HEK293 (cell line): ENCODE measurements at regions not wholly inside any gene's neighbourhood (a gene's known extent, or its start where the extent isn't known, plus 50 kb on each side); places are given as distances from the start of the nearest gene placed in this dataset.

Source experiments
- CTCF ChIA-PET: fragments of 350-600 bp; formaldehyde crosslinking; extraction: SDS; loops from one replicate; lab custom pipeline; 2021; ENCODE audit warnings: antibody characterized with exemption; lab: Yijun Ruan, JAX
- POLR2A ChIA-PET: fragments of 300-600 bp; formaldehyde crosslinking; extraction: SDS; loops from one replicate; lab custom pipeline; 2020; ENCODE audit warnings: antibody characterized with exemption, inconsistent platforms; lab: Yijun Ruan, JAX
- H3K27ac ChIP-seq: fragments of 200-500 bp; sonication (Bioruptor generic); 2 replicates; pipeline ENCODE4 v1.5.1; 2014; ENCODE audit warnings: low read depth, low read length, control low read depth, inconsistent platforms; ENCODE audit errors: extremely low read depth
- H3K36me3 ChIP-seq, 2 experiments: fragments of 200-500 bp in 1 of 2; sonication (Bioruptor generic) in 1 of 2; 1 replicate in 1 of 2; 2 replicates in 1 of 2; pipeline ENCODE4 v1.5.1; 2014 to 2017; ENCODE audit warnings: inconsistent platforms in 2 of 2, low read length in 2 of 2; ENCODE audit not compliant: control insufficient read depth in 2 of 2, insufficient read depth in 1 of 2
- H3K4me1 ChIP-seq: fragments of 200-500 bp; sonication (Bioruptor generic); 2 replicates; pipeline ENCODE4 v1.5.1; 2014; ENCODE audit warnings: mild to moderate bottlenecking, low read length, inconsistent platforms; ENCODE audit not compliant: control insufficient read depth, insufficient read depth
- H3K4me3 ChIP-seq: 2 replicates; pipeline ENCODE4 v1.5.1; 2011; ENCODE audit warnings: low read depth, mild to moderate bottlenecking, control low read depth, low read length, moderate library complexity
- H3K9me3 ChIP-seq: fragments of 200-500 bp; sonication (Bioruptor generic); 2 replicates; pipeline ENCODE4 v1.5.1; 2014; ENCODE audit warnings: low read depth, low read length, inconsistent platforms; ENCODE audit not compliant: control insufficient read depth, insufficient read depth
- PRDM1 ChIP-seq: fragments of 450-650 bp; formaldehyde crosslinking; IDR thresholded peaks from 2 replicates; pipeline ENCODE4; 2016; ENCODE audit warnings: missing biosample characterization, missing genetic modification characterization
- TCF7L2 ChIP-seq: IDR thresholded peaks from 2 replicates; pipeline ENCODE4 v1.6.1; 2011; ENCODE audit warnings: low read depth, mild to moderate bottlenecking, inconsistent platforms, low read length, moderate library complexity, borderline replicate concordance
- ZNF112 ChIP-seq: fragments of 450-650 bp; formaldehyde crosslinking; IDR thresholded peaks from 2 replicates; pipeline ENCODE4 v1.5.0; 2017; ENCODE audit warnings: missing biosample characterization, missing genetic modification characterization
- ZNF138 ChIP-seq: fragments of 450-650 bp; formaldehyde crosslinking; IDR thresholded peaks from 2 replicates; pipeline ENCODE4 v1.5.1; 2016; ENCODE audit warnings: missing biosample characterization, missing genetic modification characterization, borderline replicate concordance
- ZNF140 ChIP-seq: fragments of 450-650 bp; formaldehyde crosslinking; IDR thresholded peaks from 2 replicates; pipeline ENCODE4 v1.5.1; 2016; ENCODE audit warnings: missing biosample characterization, missing genetic modification characterization
- ZNF155 ChIP-seq: fragments of 450-650 bp; formaldehyde crosslinking; IDR thresholded peaks from 2 replicates; pipeline ENCODE4 v1.5.1; 2016; ENCODE audit warnings: missing biosample characterization, missing genetic modification characterization
- ZNF157 ChIP-seq: fragments of 450-650 bp; formaldehyde crosslinking; IDR thresholded peaks from 2 replicates; pipeline ENCODE4 v1.5.1; 2016; ENCODE audit warnings: missing biosample characterization, missing genetic modification characterization
- ZNF211 ChIP-seq: fragments of 450-650 bp; formaldehyde crosslinking; IDR thresholded peaks from 2 replicates; pipeline ENCODE4 v1.5.1; 2016; ENCODE audit warnings: low read depth, missing biosample characterization, missing genetic modification characterization
- ZNF23 ChIP-seq: fragments of 450-650 bp; formaldehyde crosslinking; IDR thresholded peaks from 2 replicates; pipeline ENCODE4 v1.5.1; 2016; ENCODE audit warnings: missing biosample characterization, missing genetic modification characterization, borderline replicate concordance
- ZNF248 ChIP-seq: fragments of 450-650 bp; formaldehyde crosslinking; IDR thresholded peaks from 2 replicates; pipeline ENCODE4 v1.5.1; 2017; ENCODE audit warnings: missing biosample characterization, missing genetic modification characterization
- ZNF324 ChIP-seq: fragments of 450-650 bp; formaldehyde crosslinking; IDR thresholded peaks from 2 replicates; pipeline ENCODE4 v1.5.1; 2016; ENCODE audit warnings: missing biosample characterization, missing genetic modification characterization
- ZNF350 ChIP-seq: fragments of 450-650 bp; formaldehyde crosslinking; IDR thresholded peaks from 2 replicates; pipeline ENCODE4 v1.5.0; 2017; ENCODE audit warnings: missing biosample characterization, mild to moderate bottlenecking, missing genetic modification characterization
- ZNF433 ChIP-seq: fragments of 450-650 bp; formaldehyde crosslinking; IDR thresholded peaks from 2 replicates; pipeline ENCODE4 v1.5.1; 2016; ENCODE audit warnings: missing biosample characterization, missing genetic modification characterization, low read depth
- ZNF514 ChIP-seq: fragments of 450-650 bp; formaldehyde crosslinking; IDR thresholded peaks from 2 replicates; pipeline ENCODE4 v1.5.1; 2016; ENCODE audit warnings: missing biosample characterization, missing genetic modification characterization
- ZNF596 ChIP-seq: fragments of 450-650 bp; IDR thresholded peaks from 2 replicates; pipeline ENCODE4 v1.5.0; 2018; ENCODE audit warnings: missing biosample characterization, mild to moderate bottlenecking, missing genetic modification characterization, moderate library complexity
- ZNF621 ChIP-seq: fragments of 450-650 bp; formaldehyde crosslinking; IDR thresholded peaks from 2 replicates; pipeline ENCODE4 v1.5.1; 2017; ENCODE audit warnings: missing biosample characterization, missing genetic modification characterization
- ZNF664 ChIP-seq: fragments of 450-650 bp; formaldehyde crosslinking; IDR thresholded peaks from 2 replicates; pipeline ENCODE4 v1.5.1; 2016; ENCODE audit warnings: missing biosample characterization, missing genetic modification characterization
- TF ChIP-seq, protein P1 (sequence below): fragments of 450-650 bp; formaldehyde crosslinking; IDR thresholded peaks from 2 replicates; pipeline ENCODE4 v1.5.1; 2016; ENCODE audit warnings: missing biosample characterization, missing genetic modification characterization
- TF ChIP-seq, protein P2 (sequence below): fragments of 450-650 bp; formaldehyde crosslinking; IDR thresholded peaks from 2 replicates; pipeline ENCODE4 v1.5.1; 2016; ENCODE audit warnings: missing biosample characterization, missing genetic modification characterization
- TF ChIP-seq, protein P3 (sequence below): fragments of 450-650 bp; IDR thresholded peaks from 2 replicates; pipeline ENCODE4 v1.5.1; 2018; ENCODE audit warnings: missing biosample characterization, mild to moderate bottlenecking, missing genetic modification characterization

DNA sequence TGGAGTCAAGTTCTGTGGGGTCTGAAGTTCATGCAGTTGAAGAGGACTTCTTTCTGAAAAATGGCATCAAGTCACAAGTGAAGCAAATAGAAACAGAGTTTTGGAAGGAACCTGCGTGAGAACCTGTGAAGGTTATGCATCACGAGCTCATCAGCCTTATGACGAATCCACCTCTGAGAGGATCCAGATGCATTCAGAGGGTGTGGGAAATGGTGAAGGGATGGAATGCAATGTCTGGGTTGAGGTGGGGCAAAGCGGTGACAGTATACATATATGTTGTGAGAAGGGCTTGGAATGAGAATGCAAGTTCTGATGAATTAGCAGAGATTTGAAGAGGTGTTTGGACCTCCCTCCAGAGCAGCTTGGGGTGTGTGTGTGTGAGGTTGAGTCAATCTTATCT, 382.1 kb upstream of the TBL1XR1 start:
- Histone ChIP-seq H3K27ac (no peak overlapping the region), H3K4me3 (no peak overlapping the region)
- POLR2A ChIA-PET, result interaction anchor here (0.8 kb wide), 1 partner anchor 223 kb away, joined by 3 read pairs; no protein-coding TSS in a partner anchor
- no peak for TF ChIP-seq ZNF514
- no peak for TF ChIP-seq ZNF138 (tag by site-specific recombination)
- TF ChIP-seq, protein P1, sequence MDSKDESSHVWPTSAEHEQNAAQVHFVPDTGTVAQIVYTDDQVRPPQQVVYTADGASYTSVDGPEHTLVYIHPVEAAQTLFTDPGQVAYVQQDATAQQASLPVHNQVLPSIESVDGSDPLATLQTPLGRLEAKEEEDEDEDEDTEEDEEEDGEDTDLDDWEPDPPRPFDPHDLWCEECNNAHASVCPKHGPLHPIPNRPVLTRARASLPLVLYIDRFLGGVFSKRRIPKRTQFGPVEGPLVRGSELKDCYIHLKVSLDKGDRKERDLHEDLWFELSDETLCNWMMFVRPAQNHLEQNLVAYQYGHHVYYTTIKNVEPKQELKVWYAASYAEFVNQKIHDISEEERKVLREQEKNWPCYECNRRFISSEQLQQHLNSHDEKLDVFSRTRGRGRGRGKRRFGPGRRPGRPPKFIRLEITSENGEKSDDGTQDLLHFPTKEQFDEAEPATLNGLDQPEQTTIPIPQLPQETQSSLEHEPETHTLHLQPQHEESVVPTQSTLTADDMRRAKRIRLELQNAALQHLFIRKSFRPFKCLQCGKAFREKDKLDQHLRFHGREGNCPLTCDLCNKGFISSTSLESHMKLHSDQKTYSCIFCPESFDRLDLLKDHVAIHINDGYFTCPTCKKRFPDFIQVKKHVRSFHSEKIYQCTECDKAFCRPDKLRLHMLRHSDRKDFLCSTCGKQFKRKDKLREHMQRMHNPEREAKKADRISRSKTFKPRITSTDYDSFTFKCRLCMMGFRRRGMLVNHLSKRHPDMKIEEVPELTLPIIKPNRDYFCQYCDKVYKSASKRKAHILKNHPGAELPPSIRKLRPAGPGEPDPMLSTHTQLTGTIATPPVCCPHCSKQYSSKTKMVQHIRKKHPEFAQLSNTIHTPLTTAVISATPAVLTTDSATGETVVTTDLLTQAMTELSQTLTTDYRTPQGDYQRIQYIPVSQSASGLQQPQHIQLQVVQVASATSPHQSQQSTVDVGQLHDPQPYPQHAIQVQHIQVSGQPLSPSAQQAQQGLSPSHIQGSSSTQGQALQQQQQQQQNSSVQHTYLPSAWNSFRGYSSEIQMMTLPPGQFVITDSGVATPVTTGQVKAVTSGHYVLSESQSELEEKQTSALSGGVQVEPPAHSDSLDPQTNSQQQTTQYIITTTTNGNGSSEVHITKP (tag by site-specific recombination), result no peak
- TF ChIP-seq ZNF112 (tag by site-specific recombination), result no peak
- no peak for TF ChIP-seq PRDM1
- TF ChIP-seq, all 188 proteins: peak for 0
- CTCF ChIA-PET, result interaction anchor here (0.8 kb wide), 1 partner anchor 12 kb away, joined by 3 read pairs; no protein-coding TSS in a partner anchor
- Histone ChIP-seq H3K4me1 (no peaks in the 10 kb centered on the region; the same call in 1 of the 2 replicates), H3K36me3 (no peaks in the 10 kb centered on the region), H3K9me3 (no peaks in the 10 kb centered on the region)

DNA sequence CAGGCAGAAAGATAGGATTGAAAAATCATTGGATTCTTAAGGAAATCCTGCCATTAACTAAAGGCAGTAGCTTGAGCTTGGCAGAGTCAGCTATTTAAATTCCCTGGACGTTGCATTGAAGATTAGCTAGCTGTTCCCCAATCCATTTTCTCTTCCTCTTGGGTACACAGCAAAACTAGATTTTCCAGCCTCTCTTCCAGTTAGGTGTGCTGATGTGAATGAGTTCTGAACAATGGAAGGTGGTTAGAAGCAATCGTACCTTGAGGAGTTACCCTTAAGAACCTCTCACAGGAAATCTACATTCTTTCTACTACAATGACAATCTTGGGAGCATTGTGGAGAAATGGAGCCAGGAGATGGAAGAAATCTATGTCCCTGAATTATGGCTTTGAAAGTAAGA, 383.2 kb upstream of the TBL1XR1 start:
- Histone ChIP-seq H3K4me3 (no peak overlapping the region), H3K27ac (no peak overlapping the region), H3K9me3 (no peaks in the 10 kb centered on the region), H3K36me3 (no peaks in the 10 kb centered on the region), H3K4me1 (no peaks in the 10 kb centered on the region)
- TF ChIP-seq ZNF324 (tag by site-specific recombination) (no peak), TCF7L2 (no peak), ZNF664 (tag by site-specific recombination) (no peak), ZNF140 (no peak), ZNF350 (no peak), ZNF433 (tag by site-specific recombination) (no peak), ZNF596 (tag by site-specific recombination) (no peak), ZNF23 (no peak), ZNF157 (no peak), ZNF155 (tag by site-specific recombination) (no peak), ZNF211 (tag by site-specific recombination) (no peak), ZNF621 (no peak), ZNF248 (tag by site-specific recombination) (no peak)
- TF ChIP-seq, protein P2, sequence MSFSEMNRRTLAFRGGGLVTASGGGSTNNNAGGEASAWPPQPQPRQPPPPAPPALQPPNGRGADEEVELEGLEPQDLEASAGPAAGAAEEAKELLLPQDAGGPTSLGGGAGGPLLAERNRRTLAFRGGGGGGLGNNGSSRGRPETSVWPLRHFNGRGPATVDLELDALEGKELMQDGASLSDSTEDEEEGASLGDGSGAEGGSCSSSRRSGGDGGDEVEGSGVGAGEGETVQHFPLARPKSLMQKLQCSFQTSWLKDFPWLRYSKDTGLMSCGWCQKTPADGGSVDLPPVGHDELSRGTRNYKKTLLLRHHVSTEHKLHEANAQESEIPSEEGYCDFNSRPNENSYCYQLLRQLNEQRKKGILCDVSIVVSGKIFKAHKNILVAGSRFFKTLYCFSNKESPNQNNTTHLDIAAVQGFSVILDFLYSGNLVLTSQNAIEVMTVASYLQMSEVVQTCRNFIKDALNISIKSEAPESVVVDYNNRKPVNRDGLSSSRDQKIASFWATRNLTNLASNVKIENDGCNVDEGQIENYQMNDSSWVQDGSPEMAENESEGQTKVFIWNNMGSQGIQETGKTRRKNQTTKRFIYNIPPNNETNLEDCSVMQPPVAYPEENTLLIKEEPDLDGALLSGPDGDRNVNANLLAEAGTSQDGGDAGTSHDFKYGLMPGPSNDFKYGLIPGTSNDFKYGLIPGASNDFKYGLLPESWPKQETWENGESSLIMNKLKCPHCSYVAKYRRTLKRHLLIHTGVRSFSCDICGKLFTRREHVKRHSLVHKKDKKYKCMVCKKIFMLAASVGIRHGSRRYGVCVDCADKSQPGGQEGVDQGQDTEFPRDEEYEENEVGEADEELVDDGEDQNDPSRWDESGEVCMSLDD (tag by site-specific recombination), result no peak
- TF ChIP-seq, protein P3, sequence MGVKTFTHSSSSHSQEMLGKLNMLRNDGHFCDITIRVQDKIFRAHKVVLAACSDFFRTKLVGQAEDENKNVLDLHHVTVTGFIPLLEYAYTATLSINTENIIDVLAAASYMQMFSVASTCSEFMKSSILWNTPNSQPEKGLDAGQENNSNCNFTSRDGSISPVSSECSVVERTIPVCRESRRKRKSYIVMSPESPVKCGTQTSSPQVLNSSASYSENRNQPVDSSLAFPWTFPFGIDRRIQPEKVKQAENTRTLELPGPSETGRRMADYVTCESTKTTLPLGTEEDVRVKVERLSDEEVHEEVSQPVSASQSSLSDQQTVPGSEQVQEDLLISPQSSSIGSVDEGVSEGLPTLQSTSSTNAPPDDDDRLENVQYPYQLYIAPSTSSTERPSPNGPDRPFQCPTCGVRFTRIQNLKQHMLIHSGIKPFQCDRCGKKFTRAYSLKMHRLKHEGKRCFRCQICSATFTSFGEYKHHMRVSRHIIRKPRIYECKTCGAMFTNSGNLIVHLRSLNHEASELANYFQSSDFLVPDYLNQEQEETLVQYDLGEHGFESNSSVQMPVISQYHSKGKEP (tag by site-specific recombination), result no peak
- ChIA-PET CTCF (interaction anchor here (0.8 kb wide), 1 partner anchor 11 kb away, joined by 3 read pairs; no protein-coding TSS in a partner anchor), POLR2A (no interaction called here)
